Iris pigment epithelial cell (primary cell): ENCODE measurements at regions not wholly inside any gene's neighbourhood (a gene's known extent, or its start where the extent isn't known, plus 50 kb on each side); places are given as distances from the start of the nearest gene placed in this dataset.

Experiments used
- DNase-seq: peaks from one replicate; pipeline ENCODE4 v3.0.0-alpha.2; 2011; ENCODE audit warnings: low read depth

DNA sequence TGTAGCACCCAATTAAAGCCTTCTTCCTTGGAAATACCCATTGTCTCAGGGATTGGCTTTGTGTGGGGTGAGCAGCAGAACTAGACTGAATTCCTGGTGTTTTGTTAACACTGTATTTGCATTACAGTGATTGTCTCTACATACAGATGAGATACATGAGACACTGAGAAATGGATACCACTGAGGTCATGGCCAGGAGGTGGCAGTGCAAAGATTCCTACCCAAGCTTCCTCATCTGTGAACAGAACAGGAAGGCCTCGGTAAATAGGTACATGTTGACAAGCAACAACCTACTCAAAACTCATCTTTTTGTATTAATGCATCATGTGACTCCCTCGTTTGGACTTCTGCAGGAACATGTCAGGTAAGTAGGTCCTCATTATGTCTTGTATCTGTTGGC is 445.8 kb upstream of the RGPD4 start:
- DNase-seq, result no peak

GRCh38 chr2:107383691-107384090 is 443.0 kb upstream of the RGPD4 start:
- DNase-seq, result no peak

DNA sequence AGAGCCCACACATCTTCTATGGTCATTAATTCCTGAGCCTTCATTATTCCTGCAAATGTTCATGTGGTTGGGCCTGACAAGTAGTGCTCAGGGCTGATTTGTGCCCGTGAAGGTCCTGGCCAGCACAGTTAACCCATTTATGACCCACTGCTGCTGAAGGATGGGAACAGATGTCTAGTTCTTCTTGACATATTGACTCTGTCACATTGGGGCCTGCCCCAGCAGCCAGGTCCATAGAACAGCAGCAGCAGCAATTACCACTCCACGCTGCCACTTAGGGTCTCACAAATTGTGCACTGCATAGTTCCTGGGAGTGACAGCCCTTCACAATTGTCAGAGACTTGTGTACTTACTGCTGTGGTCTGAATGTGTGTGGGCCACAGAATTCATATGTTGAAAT is 442.3 kb upstream of the RGPD4 start:
- DNase-seq, result no peak

GRCh38 chr2:107385921-107386320 is 440.8 kb upstream of the RGPD4 start:
- DNase-seq, result no peak

DNA sequence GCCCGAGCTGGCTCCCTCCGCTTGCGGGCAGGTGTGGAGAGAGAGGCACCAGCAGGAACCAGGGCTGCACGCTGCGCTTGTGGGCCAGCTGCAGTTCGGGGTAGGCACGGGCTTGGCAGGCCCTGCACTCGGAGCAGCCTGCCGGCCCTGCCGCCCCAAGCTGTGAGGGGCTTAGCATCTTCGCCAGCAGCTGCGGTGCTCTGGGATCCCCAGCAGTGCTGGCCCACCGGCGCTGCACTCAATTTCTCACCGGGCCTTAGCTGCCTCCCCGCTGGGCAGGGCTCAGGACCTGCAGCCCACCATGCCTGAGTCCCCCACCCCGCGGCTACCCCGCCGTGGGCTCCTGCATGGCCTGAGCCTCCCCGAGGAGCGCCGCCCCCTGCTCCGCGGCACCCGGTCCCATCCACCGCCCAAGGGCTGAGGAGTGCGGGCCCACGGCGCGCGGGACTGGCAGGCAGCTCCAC is 434.4 kb upstream of the RGPD4 start:
- no peak for DNase-seq

DNA sequence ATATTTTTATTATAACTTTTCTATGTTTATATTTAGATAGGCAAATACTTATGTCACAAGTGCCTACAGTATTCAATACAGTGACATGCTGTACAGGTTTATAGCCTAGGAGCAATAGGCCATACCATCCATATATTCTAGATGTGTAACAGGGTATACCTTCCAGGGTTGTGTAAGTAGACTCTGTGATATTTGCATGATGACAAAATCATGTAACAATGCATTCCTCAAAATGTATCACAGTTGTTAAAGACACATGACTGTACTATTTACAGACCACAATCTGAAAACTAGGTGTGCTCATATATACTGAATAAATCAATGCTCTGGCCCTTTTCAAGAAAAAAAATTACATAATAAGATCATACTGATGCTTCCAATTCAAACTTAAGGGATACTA is 433.2 kb upstream of the RGPD4 start:
- DNase-seq, result peak; percentile 10

- DNase-seq, result no peak
Observed at GRCh38 chr2:107398683-107399082, 428.0 kb upstream of the RGPD4 start.

DNA sequence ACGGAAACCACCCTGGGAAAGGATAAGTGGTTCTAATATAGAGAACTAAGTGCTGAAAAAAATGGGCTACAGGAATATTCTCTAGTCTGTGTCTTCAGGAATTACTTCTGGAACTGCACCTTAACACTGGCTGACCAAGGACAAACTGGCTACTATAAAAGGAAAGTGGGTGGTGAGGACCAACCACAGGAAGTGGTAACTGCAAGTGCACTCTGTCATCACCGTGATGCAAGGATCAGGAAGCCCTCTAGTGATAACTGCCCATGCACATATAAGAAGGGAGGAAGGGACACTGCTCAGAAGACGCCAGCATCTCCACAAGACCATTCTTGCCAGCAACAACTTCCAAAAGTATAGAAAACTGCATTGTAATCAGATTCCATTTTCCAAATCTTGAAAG is 424.4 kb upstream of the RGPD4 start:
- DNase-seq, result no peak

- no peak for DNase-seq
Observed at GRCh38 chr2:107405261-107405660, 421.4 kb upstream of the RGPD4 start.

DNA sequence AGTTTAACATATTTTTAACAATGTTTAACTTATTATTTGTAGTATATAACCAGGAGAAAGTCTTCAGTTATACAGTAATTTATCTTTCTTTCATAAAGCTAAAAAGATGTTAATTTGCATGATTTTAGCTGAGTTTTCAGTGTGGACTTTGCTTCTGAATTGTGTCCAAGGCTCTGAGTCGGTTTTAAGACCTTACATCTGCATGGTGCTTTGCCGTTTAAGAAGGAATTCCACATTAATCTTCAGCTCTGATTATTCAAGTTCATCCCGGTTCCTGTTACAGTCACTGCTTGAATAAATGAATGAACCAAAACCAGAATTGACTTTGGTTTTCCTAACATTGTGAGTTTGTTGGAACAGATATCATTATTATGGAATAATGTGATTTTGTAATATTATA is 419.7 kb upstream of the RGPD4 start:
- no peak for DNase-seq

GRCh38 chr2:107407974-107408373 is 418.7 kb upstream of the RGPD4 start:
- DNase-seq, result no peak

DNA sequence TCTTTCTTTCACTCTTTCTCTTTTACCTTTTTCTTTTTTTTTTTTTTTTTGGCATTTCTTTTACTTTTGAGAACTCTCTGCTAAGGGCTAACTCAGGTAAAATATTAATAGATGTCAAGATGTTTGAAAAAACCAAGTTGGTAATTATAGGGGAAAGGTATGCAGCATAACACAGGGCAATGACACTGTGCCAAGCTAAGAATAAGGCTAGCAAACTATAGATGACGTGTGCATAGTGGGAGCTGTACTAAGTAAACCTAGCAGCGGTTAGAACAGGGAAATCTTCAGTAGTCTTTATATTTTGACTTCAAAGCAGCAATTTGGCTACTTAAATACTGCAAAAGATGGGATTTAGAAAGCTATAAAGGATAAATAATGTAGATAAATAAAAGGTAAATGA is 415.4 kb upstream of the RGPD4 start:
- DNase-seq, result no peak

DNA sequence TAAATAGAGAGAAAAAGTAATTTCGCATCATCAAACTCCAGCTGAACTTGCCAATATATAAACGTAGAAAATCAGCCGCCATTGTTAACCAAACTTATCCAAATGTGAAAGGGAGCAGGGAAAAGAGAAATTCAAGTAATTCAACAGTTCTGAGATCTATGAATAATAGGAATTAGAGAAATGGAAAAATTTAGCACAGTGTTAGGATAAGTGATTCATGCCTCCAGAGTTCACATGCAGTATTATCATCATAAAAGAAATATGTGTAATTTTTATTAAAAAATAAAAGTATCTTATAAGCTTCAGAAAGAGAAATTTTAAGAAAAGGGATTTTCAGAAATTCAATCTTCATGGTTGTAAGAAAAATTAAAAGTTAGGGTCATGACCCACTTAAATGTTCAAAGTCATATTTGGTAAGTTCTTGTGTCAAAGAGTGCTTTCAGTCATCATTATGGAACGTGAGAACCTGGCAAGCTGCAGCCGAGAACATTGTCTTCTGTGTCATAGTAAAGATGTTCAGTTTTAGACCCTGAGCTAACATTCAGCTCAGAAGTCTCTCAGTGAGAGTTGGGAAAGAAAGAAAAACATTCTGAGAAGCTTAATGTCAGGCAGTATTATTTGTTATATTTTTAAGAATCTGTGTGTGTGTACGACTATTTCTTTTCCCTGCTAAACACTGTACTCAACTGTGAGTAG is 414.3 kb upstream of the RGPD4 start:
- peak; percentile 82 for DNase-seq

- peak; percentile 55 for DNase-seq
Observed at GRCh38 chr2:107412981-107413380, 413.7 kb upstream of the RGPD4 start.

- DNase-seq, result no peak
Observed at GRCh38 chr2:107414376-107414775, 412.3 kb upstream of the RGPD4 start.

GRCh38 chr2:107418708-107419107 is 408.0 kb upstream of the RGPD4 start:
- DNase-seq, result no peak

DNA sequence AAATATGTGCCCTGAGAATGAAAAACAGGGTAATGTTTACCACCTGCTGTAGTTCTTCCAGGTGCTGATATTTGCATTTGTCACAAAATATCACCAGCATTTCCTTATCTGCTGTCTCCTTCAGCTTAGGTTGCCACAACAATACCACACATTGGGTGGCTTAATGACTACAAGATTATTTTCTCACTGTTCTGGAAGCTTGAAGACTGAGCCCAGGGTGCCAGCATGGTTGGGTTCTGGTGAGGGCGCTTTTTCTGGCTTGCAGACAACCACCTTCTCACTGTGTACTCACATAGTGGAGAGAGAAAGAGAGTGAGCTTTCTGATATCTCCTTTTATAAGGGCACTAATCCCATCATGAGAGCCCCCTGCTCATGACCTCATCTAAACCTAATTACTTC is 407.5 kb upstream of the RGPD4 start:
- no peak for DNase-seq

GRCh38 chr2:107428781-107429180 is 397.9 kb upstream of the RGPD4 start:
- DNase-seq, result no peak

- no peak for DNase-seq
Observed at GRCh38 chr2:107430006-107430405, 396.7 kb upstream of the RGPD4 start.

GRCh38 chr2:107430596-107431266 is 396.0 kb upstream of the RGPD4 start:
- peak; percentile 3 for DNase-seq

GRCh38 chr2:107436281-107436680 is 390.4 kb upstream of the RGPD4 start:
- no peak for DNase-seq

- DNase-seq, result no peak
Observed at GRCh38 chr2:107437265-107437664, 389.4 kb upstream of the RGPD4 start.

DNA sequence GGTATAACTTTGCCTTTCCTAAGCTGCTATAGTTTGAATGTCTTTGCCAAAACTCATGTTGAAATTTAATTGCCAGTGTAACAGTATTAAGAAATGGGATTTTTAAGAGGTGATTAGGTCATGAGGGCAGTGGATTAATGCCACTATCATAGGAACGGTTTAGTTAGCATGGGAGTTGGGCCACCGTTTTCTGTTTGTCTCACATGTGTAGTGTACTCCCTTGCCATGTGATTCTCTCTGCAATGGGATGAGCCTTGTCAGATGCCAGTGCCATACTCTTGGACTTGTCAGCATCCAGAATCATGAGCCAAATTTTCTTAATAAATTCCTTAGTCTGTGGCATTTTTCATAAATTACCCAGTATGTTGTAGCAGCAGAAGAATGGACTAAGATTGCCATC is 388.9 kb upstream of the RGPD4 start:
- DNase-seq, result no peak

- no peak for DNase-seq
Observed at GRCh38 chr2:107448160-107448559, 378.5 kb upstream of the RGPD4 start.
